Left lung (tissue), 4 donors: ENCODE measurements at regions not wholly inside any gene's neighbourhood (a gene's known extent, or its start where the extent isn't known, plus 50 kb on each side); places are given as distances from the start of the nearest gene placed in this dataset.
"Not testable (repeated sequence)": the region's sequence is repeated elsewhere in the genome, so short reads cannot be mapped to it uniquely, and the experiment has no call there.

ENCODE experiments used
- ATAC-seq: fragments of 200-7000 bp; cut with Tn5 transposase; one replicate; pipeline ENCODE4 v1.9.1; 2020; ENCODE audit warnings: moderate library complexity
- DNase-seq, 4 donors: peaks; one replicate each; pipeline ENCODE4 v3.0.0-alpha.2; 2013 to 2020
- H3K27ac ChIP-seq, 2 donors: fragments of 200-600 bp; sonication (generic) in 1 of 2; one replicate each; pipeline versions ENCODE4 v1.5.0 to v1.8.0; 2020 to 2021
- H3K27me3 ChIP-seq, 2 donors: fragments of 200-600 bp; sonication (generic) in 1 of 2; one replicate each; pipeline versions ENCODE4 v1.5.0 to v1.8.0; 2020 to 2021
- H3K36me3 ChIP-seq, 2 donors: fragments of 200-600 bp; sonication (generic) in 1 of 2; one replicate each; pipeline versions ENCODE4 v1.5.0 to v1.8.0; 2020 to 2021
- H3K4me1 ChIP-seq, 2 donors: fragments of 200-600 bp; one replicate each; pipeline ENCODE4 v1.8.0; 2021
- H3K4me3 ChIP-seq, 2 donors: fragments of 200-600 bp; sonication (generic) in 1 of 2; one replicate each; pipeline versions ENCODE4 v1.5.0 to v1.8.0; 2020 to 2021; ENCODE audit warnings: mild to moderate bottlenecking in 1 of 2
- H3K9me3 ChIP-seq, 2 donors: fragments of 200-600 bp; sonication (generic) in 1 of 2; one replicate each; pipeline versions ENCODE4 v1.5.0 to v1.8.0; 2020 to 2021
- intact Hi-C, 2 donors: fragments of 100-400 bp; cut with DNase I; formaldehyde crosslinking; loops; one replicate each; pipeline versions ENCODE4 v1.11.2 to v1.14.2; 2022
- TF ChIP-seq, protein P1 (sequence below), 2 donors: fragments of 200-600 bp; sonication (generic) in 1 of 2; IDR thresholded peaks; one replicate each; pipeline versions ENCODE4 v1.5.0 to v1.8.0; 2021; ENCODE audit warnings: antibody characterized with exemption in 2 of 2
- donor health status: DM: no; HTN: yes; CAD: no.
- donor health status: DM: no; HTN: no; CAD: no.

DNA sequence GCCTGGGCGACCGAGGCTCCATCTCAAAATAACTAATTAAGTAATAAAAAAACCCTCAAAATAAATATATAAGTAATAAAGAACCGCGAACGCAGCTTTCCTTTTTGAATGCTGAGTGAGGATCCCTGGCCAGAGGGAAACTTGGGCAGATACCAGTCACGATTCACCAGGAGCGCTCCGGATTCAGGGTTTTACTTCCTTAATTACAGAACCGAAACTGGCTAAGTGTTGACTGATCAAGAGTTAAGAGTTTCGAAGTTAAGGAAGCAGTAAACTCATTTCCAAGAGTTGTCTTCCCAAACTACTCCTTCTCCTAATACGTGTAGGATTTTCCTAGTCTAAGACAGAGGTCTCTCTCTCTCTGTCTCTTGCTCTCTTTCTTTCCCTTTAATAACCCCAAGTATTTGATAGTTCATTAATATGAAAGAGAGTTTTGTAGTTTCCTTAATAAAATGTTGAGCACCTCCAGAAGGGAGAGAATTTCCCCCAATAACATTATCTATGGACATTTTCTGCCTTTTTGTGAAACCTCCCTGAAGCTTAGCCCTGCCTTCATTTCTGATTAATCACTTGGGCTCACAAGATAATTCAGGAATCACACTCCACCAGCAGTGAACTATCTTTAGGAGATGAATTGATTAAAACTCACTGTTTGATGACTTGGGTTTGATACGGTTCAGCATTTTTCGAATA lies 61.4 kb upstream of the ZNF217 start:
- no peak for DNase-seq
- Histone ChIP-seq H3K9me3 (no peaks in the 10 kb centered on the region), H3K36me3 (no peaks in the 10 kb centered on the region), H3K27ac (peak overlapping the region; percentile 70 to 81), H3K4me1 (peaks cover 33 to 63% of the 10 kb centered on the region in 2 donors), H3K27me3 (no peaks in the 10 kb centered on the region), H3K4me3 (peak overlapping the region in 1 of 2 donors; percentile 11)
- intact Hi-C loops = no loop called here
- peak; percentile 52 for ATAC-seq
- TF ChIP-seq, protein P1, sequence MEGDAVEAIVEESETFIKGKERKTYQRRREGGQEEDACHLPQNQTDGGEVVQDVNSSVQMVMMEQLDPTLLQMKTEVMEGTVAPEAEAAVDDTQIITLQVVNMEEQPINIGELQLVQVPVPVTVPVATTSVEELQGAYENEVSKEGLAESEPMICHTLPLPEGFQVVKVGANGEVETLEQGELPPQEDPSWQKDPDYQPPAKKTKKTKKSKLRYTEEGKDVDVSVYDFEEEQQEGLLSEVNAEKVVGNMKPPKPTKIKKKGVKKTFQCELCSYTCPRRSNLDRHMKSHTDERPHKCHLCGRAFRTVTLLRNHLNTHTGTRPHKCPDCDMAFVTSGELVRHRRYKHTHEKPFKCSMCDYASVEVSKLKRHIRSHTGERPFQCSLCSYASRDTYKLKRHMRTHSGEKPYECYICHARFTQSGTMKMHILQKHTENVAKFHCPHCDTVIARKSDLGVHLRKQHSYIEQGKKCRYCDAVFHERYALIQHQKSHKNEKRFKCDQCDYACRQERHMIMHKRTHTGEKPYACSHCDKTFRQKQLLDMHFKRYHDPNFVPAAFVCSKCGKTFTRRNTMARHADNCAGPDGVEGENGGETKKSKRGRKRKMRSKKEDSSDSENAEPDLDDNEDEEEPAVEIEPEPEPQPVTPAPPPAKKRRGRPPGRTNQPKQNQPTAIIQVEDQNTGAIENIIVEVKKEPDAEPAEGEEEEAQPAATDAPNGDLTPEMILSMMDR (IDR thresholded peaks at IDR 0.05) = no peak

DNA sequence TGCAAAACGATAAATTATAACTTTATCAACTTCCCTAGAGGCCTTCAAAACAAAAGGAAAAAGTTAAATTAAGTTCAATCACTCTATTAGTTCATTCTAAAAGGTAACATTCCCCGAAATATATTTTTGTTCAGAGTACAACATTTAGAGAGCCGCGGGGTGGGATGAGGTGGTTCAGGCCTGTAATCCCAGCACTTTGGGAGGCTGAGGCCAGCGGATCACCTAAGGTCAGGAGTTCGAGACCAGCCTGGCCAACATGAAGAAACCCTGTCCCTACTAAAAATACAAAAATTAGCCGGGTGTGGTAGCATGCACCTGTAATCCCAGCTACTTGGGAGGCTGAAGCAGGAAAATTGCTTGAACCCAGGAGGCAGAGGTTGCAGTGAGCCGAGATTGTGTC lies 60.9 kb upstream of the ZNF217 start:
- H3K36me3 ChIP-seq, DNase-seq, intact Hi-C loops, H3K9me3 ChIP-seq, ATAC-seq, H3K27me3 ChIP-seq: not testable (repeated sequence)
- peaks cover 33 to 58% of the 10 kb centered on the region in 2 donors for H3K4me1 ChIP-seq
- H3K4me3 ChIP-seq = peak overlapping the region in 1 of 2 donors; percentile 11
- peak overlapping the region; percentile 70 to 81 for H3K27ac ChIP-seq

DNA sequence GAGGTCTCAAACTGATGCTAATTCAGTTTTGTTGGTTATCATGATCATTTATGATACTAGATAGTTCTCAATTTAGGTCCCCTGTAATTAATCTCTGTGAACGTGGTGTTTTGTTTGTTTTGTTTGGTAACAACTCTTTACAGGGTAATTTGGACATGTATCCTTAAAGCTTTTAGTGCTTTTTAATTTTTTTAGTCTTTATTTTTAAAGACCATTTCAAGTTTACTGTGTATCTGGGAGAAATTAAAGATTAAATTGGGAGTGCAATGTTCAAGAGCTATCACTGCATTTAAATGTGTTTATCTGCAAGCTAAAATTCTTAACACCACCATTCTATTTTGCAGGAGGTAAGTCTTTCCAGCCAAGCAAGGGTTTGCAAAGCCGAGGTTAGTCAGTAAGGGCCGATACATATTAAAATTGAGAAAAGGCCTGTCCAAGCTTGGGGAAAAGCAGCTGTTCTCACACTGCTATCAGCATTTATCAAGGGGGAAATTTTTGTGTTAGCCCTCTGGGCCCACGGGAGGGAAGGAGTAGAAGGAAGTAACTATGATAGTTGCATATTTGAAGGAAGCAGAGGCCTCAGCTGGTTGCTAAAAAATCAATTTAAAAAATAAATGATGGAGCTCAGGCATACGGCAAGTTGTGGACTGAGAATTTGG lies 59.3 kb upstream of the ZNF217 start:
- ATAC-seq (no peak), DNase-seq (no peak)
- Histone ChIP-seq H3K27me3 (no peaks in the 10 kb centered on the region), H3K4me3 (no peak overlapping the region), H3K36me3 (no peaks in the 10 kb centered on the region), H3K4me1 (peaks cover 33 to 55% of the 10 kb centered on the region in 2 donors), H3K27ac (peak overlapping the region; percentile 42 to 49), H3K9me3 (no peaks in the 10 kb centered on the region)
- TF ChIP-seq, protein P1 (IDR thresholded peaks at IDR 0.05) = no peak
- intact Hi-C loops = no loop called here

DNA sequence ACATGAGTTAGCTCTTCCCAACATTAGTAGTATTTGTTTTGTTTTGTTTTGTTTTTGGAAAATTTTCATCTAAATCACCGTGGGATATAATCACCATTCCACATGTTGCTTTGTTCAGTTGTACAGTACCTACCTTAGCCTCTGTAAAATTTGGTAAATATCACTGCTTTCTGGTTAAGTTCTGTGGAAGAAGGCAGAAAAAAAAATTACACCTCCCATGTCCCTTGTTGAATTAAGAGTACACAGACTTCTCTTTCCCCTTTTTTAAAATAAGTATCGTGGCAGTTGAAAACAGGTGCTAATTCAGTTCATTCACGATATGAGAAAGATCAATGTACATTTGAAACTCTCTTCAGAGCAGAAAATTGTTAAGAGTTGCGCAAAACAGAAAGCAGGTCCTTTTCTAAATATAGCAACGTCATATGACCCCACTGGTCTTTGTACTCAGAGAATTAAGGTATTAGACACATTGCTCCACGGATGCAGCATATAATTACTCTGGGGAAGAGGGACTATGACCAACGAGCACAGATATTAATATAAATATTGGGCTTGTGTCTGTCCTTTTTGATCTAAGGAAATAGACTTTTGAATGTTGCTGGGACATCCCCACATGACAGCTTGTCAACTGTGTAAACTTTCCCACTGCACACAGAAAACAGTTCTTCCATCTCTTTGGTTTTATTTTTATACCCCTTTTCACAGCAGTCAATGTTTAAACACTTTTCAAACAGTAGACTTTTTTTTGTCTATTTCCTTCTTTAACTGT lies 58.6 kb upstream of the ZNF217 start:
- Histone ChIP-seq H3K27ac (peak overlapping the region; percentile 42 to 49), H3K9me3 (no peaks in the 10 kb centered on the region), H3K27me3 (no peaks in the 10 kb centered on the region), H3K4me3 (no peak overlapping the region), H3K36me3 (no peaks in the 10 kb centered on the region), H3K4me1 (peaks cover 32 to 48% of the 10 kb centered on the region in 2 donors)
- ATAC-seq (peak; percentile 59), DNase-seq (no peak)
- intact Hi-C loops = no loop called here
- TF ChIP-seq, protein P1 (IDR thresholded peaks at IDR 0.05) = no peak

DNA sequence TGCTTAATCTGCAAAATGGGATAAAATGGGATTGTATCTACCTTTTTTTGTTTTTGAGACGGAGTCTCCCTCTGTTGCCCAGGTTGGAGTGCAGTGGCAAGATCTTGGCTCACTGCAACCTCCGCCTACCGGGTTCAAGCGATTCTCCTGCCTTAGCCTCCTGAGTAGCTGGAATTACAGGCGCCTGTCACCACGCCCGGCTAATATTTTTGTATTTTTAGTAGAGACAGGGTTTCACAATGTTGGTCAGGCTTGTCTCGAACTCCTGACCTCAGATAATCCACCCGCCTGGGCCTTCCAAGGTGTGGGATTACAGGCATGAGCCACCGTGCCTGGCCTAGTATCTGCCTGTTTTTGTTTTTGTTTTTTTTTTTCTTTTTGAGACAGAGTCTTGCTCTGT lies 55.9 kb upstream of the ZNF217 start:
- intact Hi-C loops, H3K27ac ChIP-seq, ATAC-seq, H3K4me3 ChIP-seq, H3K27me3 ChIP-seq, H3K9me3 ChIP-seq, DNase-seq, H3K36me3 ChIP-seq: not testable (repeated sequence)
- peaks cover 18 to 29% of the 10 kb centered on the region in 2 donors for H3K4me1 ChIP-seq

DNA sequence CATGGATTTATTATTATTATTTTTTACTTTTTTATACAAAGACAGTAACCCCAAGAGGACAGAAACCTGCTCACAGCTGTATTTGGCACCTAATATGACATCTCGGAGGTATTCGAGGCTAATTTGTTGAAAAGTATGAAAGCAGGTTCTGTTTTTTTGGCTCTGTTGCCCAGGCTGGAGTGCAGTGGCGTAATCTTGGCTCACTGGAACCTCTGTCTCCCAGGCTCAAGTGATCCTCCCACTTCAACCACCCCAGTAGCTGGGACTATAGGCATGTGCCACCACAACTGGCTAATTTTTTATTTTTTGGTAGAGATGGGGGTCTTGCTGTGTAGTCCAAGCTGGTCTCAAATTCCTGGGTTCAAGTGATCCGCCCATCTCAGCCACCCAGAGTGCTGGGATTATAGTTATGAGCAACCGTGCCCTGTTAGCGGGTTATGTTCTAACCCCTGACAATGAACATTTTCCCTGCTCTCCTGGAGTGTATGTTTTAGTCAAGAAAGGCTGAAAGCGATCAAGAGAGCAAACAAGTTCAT lies 53.7 kb upstream of the ZNF217 start:
- Histone ChIP-seq H3K4me3 (no peak overlapping the region), H3K27ac (no peak overlapping the region), H3K9me3 (no peaks in the 10 kb centered on the region), H3K4me1 (peaks cover 19 to 29% of the 10 kb centered on the region in 2 donors), H3K36me3 (no peaks in the 10 kb centered on the region), H3K27me3 (no peaks in the 10 kb centered on the region)
- DNase-seq (no peak), ATAC-seq (no peak)
- TF ChIP-seq, protein P1 (IDR thresholded peaks at IDR 0.05) = no peak
- intact Hi-C loops = no loop called here
